ENCODE measurements at regions not wholly inside any gene's neighbourhood (a gene's known extent, or its start where the extent isn't known, plus 50 kb on each side); places are given as distances from the start of the nearest gene placed in this dataset.

- Mint-ChIP-seq H3K27me3 (ENCODE audit: low read depth) (no peaks in the 10 kb centered on the region), H3K36me3 (ENCODE audit: low read depth) (no peaks in the 10 kb centered on the region), H3K4me3 (no peak overlapping the region), H3K27ac (no peak overlapping the region), H3K9me3 (ENCODE audit: insufficient read depth) (no peaks in the 10 kb centered on the region), H3K4me1 (ENCODE audit: low read depth) (no peaks in the 10 kb centered on the region)
- CTCF ChIA-PET: no interaction called here
- ATAC-seq (no peak), DNase-seq (no peak)
- POLR2A ChIA-PET: no interaction called here
Observed at GRCh38 chr13:97520061-97520460, 86.1 kb downstream of the RAP2A start.

GRCh38 chr13:97520866-97521265, 86.9 kb downstream of the RAP2A start:
- CTCF ChIA-PET: no interaction called here
- POLR2A ChIA-PET: no interaction called here
- no peak overlapping the region for H3K27ac Mint-ChIP-seq

GRCh38 chr13:97521726-97522125, 87.8 kb downstream of the RAP2A start:
- Mint-ChIP-seq H3K27me3 (ENCODE audit: low read depth) (no peaks in the 10 kb centered on the region), H3K27ac (no peak overlapping the region), H3K36me3 (ENCODE audit: low read depth) (no peaks in the 10 kb centered on the region), H3K9me3 (ENCODE audit: insufficient read depth) (no peaks in the 10 kb centered on the region), H3K4me3 (no peak overlapping the region), H3K4me1 (ENCODE audit: low read depth) (no peaks in the 10 kb centered on the region)
- no peak for DNase-seq
- no peak for ATAC-seq
- POLR2A ChIA-PET: no interaction called here
- CTCF ChIA-PET: no interaction called here

More at GRCh38 chr13:97520866-97521265, 86.9 kb downstream of the RAP2A start:
- Mint-ChIP-seq H3K36me3 (ENCODE audit: low read depth) (no peaks in the 10 kb centered on the region), H3K4me3 (no peak overlapping the region), H3K27me3 (ENCODE audit: low read depth) (no peaks in the 10 kb centered on the region), H3K4me1 (ENCODE audit: low read depth) (no peaks in the 10 kb centered on the region), H3K9me3 (ENCODE audit: insufficient read depth) (no peaks in the 10 kb centered on the region)
- ATAC-seq: no peak
- no peak for DNase-seq

GRCh38 chr13:97522243-97522642, 88.3 kb downstream of the RAP2A start:
- no peaks in the 10 kb centered on the region for H3K36me3 Mint-ChIP-seq (ENCODE audit: low read depth)
- CTCF ChIA-PET: no interaction called here
- H3K9me3 Mint-ChIP-seq (ENCODE audit: insufficient read depth): no peaks in the 10 kb centered on the region
- POLR2A ChIA-PET: no interaction called here
- no peaks in the 10 kb centered on the region for H3K27me3 Mint-ChIP-seq (ENCODE audit: low read depth)
- ATAC-seq: no peak
- no peak overlapping the region for H3K4me3 Mint-ChIP-seq
- no peak overlapping the region for H3K27ac Mint-ChIP-seq
- no peaks in the 10 kb centered on the region for H3K4me1 Mint-ChIP-seq (ENCODE audit: low read depth)
- no peak for DNase-seq

- CTCF ChIA-PET: interaction anchor here (1.2 kb wide), 1 partner anchor 10 kb away, joined by 3 read pairs; no protein-coding TSS in a partner anchor
- no peak overlapping the region for H3K4me3 Mint-ChIP-seq
Observed at GRCh38 chr13:97526556-97526955, 92.6 kb downstream of the RAP2A start.

GRCh38 chr13:97528518-97528917, 94.5 kb downstream of the RAP2A start:
- CTCF ChIA-PET: no interaction called here
- Mint-ChIP-seq H3K27ac (no peak overlapping the region), H3K9me3 (ENCODE audit: insufficient read depth) (no peaks in the 10 kb centered on the region), H3K4me3 (no peak overlapping the region), H3K4me1 (ENCODE audit: low read depth) (no peaks in the 10 kb centered on the region), H3K27me3 (ENCODE audit: low read depth) (no peaks in the 10 kb centered on the region), H3K36me3 (ENCODE audit: low read depth) (no peaks in the 10 kb centered on the region)
- POLR2A ChIA-PET: no interaction called here
- DNase-seq: no peak
- ATAC-seq: no peak

More at GRCh38 chr13:97526556-97526955, 92.6 kb downstream of the RAP2A start:
- no peaks in the 10 kb centered on the region for H3K9me3 Mint-ChIP-seq (ENCODE audit: insufficient read depth)
- no peak for ATAC-seq
- no peaks in the 10 kb centered on the region for H3K36me3 Mint-ChIP-seq (ENCODE audit: low read depth)
- no peaks in the 10 kb centered on the region for H3K4me1 Mint-ChIP-seq (ENCODE audit: low read depth)
- DNase-seq: no peak
- no peaks in the 10 kb centered on the region for H3K27me3 Mint-ChIP-seq (ENCODE audit: low read depth)
- POLR2A ChIA-PET: no interaction called here
- no peak overlapping the region for H3K27ac Mint-ChIP-seq

- Mint-ChIP-seq H3K4me3 (no peak overlapping the region), H3K27ac (no peak overlapping the region), H3K27me3 (ENCODE audit: low read depth) (no peaks in the 10 kb centered on the region), H3K36me3 (ENCODE audit: low read depth) (no peaks in the 10 kb centered on the region), H3K4me1 (ENCODE audit: low read depth) (no peaks in the 10 kb centered on the region), H3K9me3 (ENCODE audit: insufficient read depth) (no peaks in the 10 kb centered on the region)
- CTCF ChIA-PET: no interaction called here
- DNase-seq: no peak
- POLR2A ChIA-PET: no interaction called here
- no peak for ATAC-seq
Observed at GRCh38 chr13:97534540-97534939, 100.6 kb downstream of the RAP2A start.

- Mint-ChIP-seq H3K27me3 (ENCODE audit: low read depth) (no peaks in the 10 kb centered on the region), H3K9me3 (ENCODE audit: insufficient read depth) (no peaks in the 10 kb centered on the region), H3K4me3 (no peak overlapping the region), H3K4me1 (ENCODE audit: low read depth) (no peaks in the 10 kb centered on the region), H3K36me3 (ENCODE audit: low read depth) (no peaks in the 10 kb centered on the region), H3K27ac (no peak overlapping the region)
- ATAC-seq (no peak), DNase-seq (no peak)
- ChIA-PET CTCF (no interaction called here), POLR2A (no interaction called here)
Observed at GRCh38 chr13:97535614-97536013, 101.6 kb downstream of the RAP2A start.

- POLR2A ChIA-PET: no interaction called here
- CTCF ChIA-PET: interaction anchor here (0.7 to 1.0 kb wide), 2 partner anchors 10 to 11 kb away, joined by 3 read pairs; no protein-coding TSS in a partner anchor
- H3K9me3 Mint-ChIP-seq (ENCODE audit: insufficient read depth): no peaks in the 10 kb centered on the region
- H3K36me3 Mint-ChIP-seq (ENCODE audit: low read depth): no peaks in the 10 kb centered on the region
- H3K27ac Mint-ChIP-seq: no peak overlapping the region
- H3K27me3 Mint-ChIP-seq (ENCODE audit: low read depth): no peaks in the 10 kb centered on the region
- DNase-seq: no peak
- ATAC-seq: no peak
- no peak overlapping the region for H3K4me3 Mint-ChIP-seq
- no peaks in the 10 kb centered on the region for H3K4me1 Mint-ChIP-seq (ENCODE audit: low read depth)
Observed at GRCh38 chr13:97537110-97537509, 103.1 kb downstream of the RAP2A start.

GRCh38 chr13:97538203-97538602, 104.2 kb downstream of the RAP2A start:
- ATAC-seq (no peak), DNase-seq (no peak)
- ChIA-PET CTCF (no interaction called here), POLR2A (no interaction called here)
- no peak overlapping the region for H3K27ac Mint-ChIP-seq
- no peak overlapping the region for H3K4me3 Mint-ChIP-seq
- H3K4me1 Mint-ChIP-seq (ENCODE audit: low read depth): no peaks in the 10 kb centered on the region
- no peaks in the 10 kb centered on the region for H3K27me3 Mint-ChIP-seq (ENCODE audit: low read depth)
- H3K9me3 Mint-ChIP-seq (ENCODE audit: insufficient read depth): no peaks in the 10 kb centered on the region
- H3K36me3 Mint-ChIP-seq (ENCODE audit: low read depth): no peaks in the 10 kb centered on the region

GRCh38 chr13:97539651-97540610, 106.0 kb downstream of the RAP2A start:
- POLR2A ChIA-PET: no interaction called here

GRCh38 chr13:97540696-97541095, 106.7 kb downstream of the RAP2A start:
- no peak overlapping the region for H3K4me3 Mint-ChIP-seq
- ChIA-PET CTCF (no interaction called here), POLR2A (no interaction called here)
- H3K27ac Mint-ChIP-seq: no peak overlapping the region
- no peaks in the 10 kb centered on the region for H3K36me3 Mint-ChIP-seq (ENCODE audit: low read depth)
- DNase-seq (no peak), ATAC-seq (no peak)
- no peaks in the 10 kb centered on the region for H3K27me3 Mint-ChIP-seq (ENCODE audit: low read depth)
- no peaks in the 10 kb centered on the region for H3K4me1 Mint-ChIP-seq (ENCODE audit: low read depth)
- H3K9me3 Mint-ChIP-seq (ENCODE audit: insufficient read depth): no peaks in the 10 kb centered on the region

More at GRCh38 chr13:97539651-97540610, 106.0 kb downstream of the RAP2A start:
- Mint-ChIP-seq H3K27ac (no peak overlapping the region), H3K4me1 (ENCODE audit: low read depth) (no peaks in the 10 kb centered on the region), H3K27me3 (ENCODE audit: low read depth) (no peaks in the 10 kb centered on the region), H3K9me3 (ENCODE audit: insufficient read depth) (no peaks in the 10 kb centered on the region), H3K4me3 (no peak overlapping the region), H3K36me3 (ENCODE audit: low read depth) (no peaks in the 10 kb centered on the region)
- no peak for ATAC-seq
- CTCF ChIA-PET: no interaction called here
- DNase-seq: no peak

Data from activated CD8-positive, alpha-beta T cell treated with anti-CD3 and anti-CD28 coated beads, Interleukin-2, amount 10 ng/mL, durations not matched to agents 7 days and 5 days (primary cell).